OCI-LY7 (cell line): ENCODE measurements at regions not wholly inside any gene's neighbourhood (a gene's known extent, or its start where the extent isn't known, plus 50 kb on each side); places are given as distances from the start of the nearest gene placed in this dataset.

Source experiments
- BruUV-seq: library from RNA; stranded (reverse); fragments of 400-500 nt; replicated peaks from 2 replicates; lab custom pipeline; 2021; lab: Mats Ljungman, UMichigan
- CTCF ChIA-PET: fragments of 300-600 bp; sonication (Branson Sonifier 250); formaldehyde crosslinking; loops from one replicate; lab custom pipeline; 2022; ENCODE audit warnings: antibody characterized with exemption; ENCODE audit not compliant: unreplicated experiment; lab: Charles Lee
- POLR2A ChIA-PET: fragments of 300-600 bp; sonication (Branson Sonifier 250); formaldehyde crosslinking; loops from one replicate; lab custom pipeline; 2022; ENCODE audit warnings: antibody characterized with exemption; lab: Charles Lee
- DNase-seq: peaks from one replicate; pipeline ENCODE4 v3.0.0-alpha.2; 2015; ENCODE audit warnings: low spot score
- H2AFZ ChIP-seq: fragments of 200-600 bp; sonication (generic), shearing (Covaris generic); 2 replicates; pipeline ENCODE4 v1.6.1; 2014; ENCODE audit warnings: mild to moderate bottlenecking, antibody characterized with exemption, low read length, moderate library complexity
- H3K27ac ChIP-seq: fragments of 200-600 bp; sonication (generic); 2 replicates; pipeline ENCODE4 v1.5.1; 2014; ENCODE audit warnings: mixed run types, low read depth, mild to moderate bottlenecking, moderate library complexity, low read length, inconsistent platforms; ENCODE audit not compliant: poor library complexity, severe bottlenecking
- H3K36me3 ChIP-seq: fragments of 200-600 bp; sonication (generic); 2 replicates; pipeline ENCODE4 v1.6.1; 2014; ENCODE audit warnings: mild to moderate bottlenecking, antibody characterized with exemption, low read length, moderate library complexity, mixed read lengths; ENCODE audit not compliant: insufficient read depth
- H3K4me1 ChIP-seq: fragments of 200-600 bp; sonication (generic); 2 replicates; pipeline ENCODE4 v1.5.1; 2014; ENCODE audit warnings: mild to moderate bottlenecking, low read length; ENCODE audit not compliant: insufficient read depth, poor library complexity, severe bottlenecking
- H3K4me2 ChIP-seq: fragments of 200-600 bp; sonication (generic); 2 replicates; pipeline ENCODE4 v1.6.1; 2014; ENCODE audit warnings: mild to moderate bottlenecking, low read length
- H3K4me3 ChIP-seq: fragments of 200-600 bp; sonication (generic); 2 replicates; pipeline ENCODE4 v1.5.1; 2014; ENCODE audit warnings: mild to moderate bottlenecking, low read depth, low read length; ENCODE audit not compliant: poor library complexity, severe bottlenecking
- H3K79me2 ChIP-seq: fragments of 200-600 bp; sonication (generic); 2 replicates; pipeline ENCODE4 v1.6.1; 2016; ENCODE audit warnings: low read depth, mild to moderate bottlenecking, low read length, moderate library complexity, mixed read lengths; ENCODE audit not compliant: insufficient read depth
- H3K9me2 ChIP-seq: fragments of 200-600 bp; sonication (generic); 2 replicates; pipeline ENCODE4 v1.6.1; 2016; ENCODE audit warnings: mild to moderate bottlenecking, low read length, mixed read lengths; ENCODE audit not compliant: insufficient read depth
- H3K9me3 ChIP-seq: fragments of 200-600 bp; sonication (generic); 2 replicates; pipeline ENCODE4 v1.6.1; 2014; ENCODE audit warnings: mild to moderate bottlenecking, mixed run types, low read length, mixed read lengths
- H4K20me1 ChIP-seq: fragments of 200-600 bp; sonication (generic); 2 replicates; pipeline ENCODE4 v1.6.1; 2014; ENCODE audit warnings: mild to moderate bottlenecking, antibody characterized with exemption, low read length, moderate library complexity, mixed read lengths; ENCODE audit not compliant: insufficient read depth
- EZH2phosphoT487 ChIP-seq: fragments of 200-600 bp; sonication (generic); IDR thresholded peaks from 2 replicates; pipeline ENCODE4 v1.6.1; 2018; ENCODE audit warnings: low read depth, borderline replicate concordance, mild to moderate bottlenecking, mixed run types, antibody characterized with exemption, low read length, moderate library complexity, mixed read lengths
- intact Hi-C: fragments of 100-400 bp; cut with micrococcal nuclease; formaldehyde crosslinking; loops from one replicate; pipeline ENCODE4 v1.10.0; 2022; ENCODE audit not compliant: unreplicated experiment
- TF ChIP-seq, protein P1 (sequence below): fragments of 200-600 bp; sonication (generic); conservative IDR thresholded peaks from 2 replicates; pipeline ENCODE4 v1.5.1; 2014; ENCODE audit warnings: mild to moderate bottlenecking, antibody characterized with exemption, low read length, moderate library complexity, mixed read lengths

DNA sequence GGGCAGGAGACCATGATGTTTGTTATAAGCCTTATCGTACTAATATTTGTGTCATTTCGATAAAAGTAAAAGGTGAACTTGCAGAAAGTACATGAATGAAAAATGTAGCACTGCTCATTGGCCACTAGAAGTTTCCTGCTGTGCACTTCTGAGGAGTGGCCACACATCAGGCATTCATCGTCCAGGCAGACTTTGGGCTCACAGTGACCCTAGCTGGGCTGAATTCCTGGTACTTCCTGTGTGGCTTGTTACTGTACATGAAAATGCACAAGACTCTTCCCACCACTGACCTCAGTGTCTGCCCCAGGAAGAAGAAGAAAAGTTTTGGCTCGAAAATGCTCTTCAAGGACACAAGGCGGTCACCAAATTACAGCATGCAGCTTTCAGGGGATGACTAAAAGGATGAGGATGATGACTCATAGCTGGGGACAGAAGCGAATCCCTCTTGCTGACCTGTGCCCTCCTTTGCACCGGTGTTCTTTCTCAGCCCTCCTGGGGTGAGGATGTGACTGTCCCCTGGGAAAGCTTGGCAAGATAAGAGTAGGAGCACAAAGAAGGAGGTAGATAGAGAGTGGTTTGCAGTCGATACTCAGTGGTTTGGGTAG is 252.4 kb upstream of the KAZN start:
- H3K4me1 ChIP-seq = peaks cover 48% of the 10 kb centered on the region
- 0 out of 2 replicates have a peak overlapping the region, but pooled peaks have one; percentile 62 for H3K4me2 ChIP-seq
- H3K9me3 ChIP-seq = no peaks in the 10 kb centered on the region
- ChIA-PET CTCF (no interaction called here), POLR2A (interaction anchor here (0.5 to 0.8 kb wide), 2 partner anchors 14 to 95 kb away, joined by 3 read pairs; no protein-coding TSS in a partner anchor)
- no peaks in the 10 kb centered on the region; the same call in 1 of the 2 replicates for H3K36me3 ChIP-seq
- no peaks in the 10 kb centered on the region for H3K79me2 ChIP-seq
- peak overlapping the region; percentile 69; the same call in 1 of the 2 replicates for H2AFZ ChIP-seq
- H3K9me2 ChIP-seq = no peaks in the 10 kb centered on the region
- intact Hi-C loops = no loop called here
- no peak overlapping the region for H3K4me3 ChIP-seq
- H4K20me1 ChIP-seq = no peaks in the 10 kb centered on the region
- H3K27ac ChIP-seq = no peak overlapping the region
- no peak for TF ChIP-seq EZH2phosphoT487
- TF ChIP-seq, protein P1, sequence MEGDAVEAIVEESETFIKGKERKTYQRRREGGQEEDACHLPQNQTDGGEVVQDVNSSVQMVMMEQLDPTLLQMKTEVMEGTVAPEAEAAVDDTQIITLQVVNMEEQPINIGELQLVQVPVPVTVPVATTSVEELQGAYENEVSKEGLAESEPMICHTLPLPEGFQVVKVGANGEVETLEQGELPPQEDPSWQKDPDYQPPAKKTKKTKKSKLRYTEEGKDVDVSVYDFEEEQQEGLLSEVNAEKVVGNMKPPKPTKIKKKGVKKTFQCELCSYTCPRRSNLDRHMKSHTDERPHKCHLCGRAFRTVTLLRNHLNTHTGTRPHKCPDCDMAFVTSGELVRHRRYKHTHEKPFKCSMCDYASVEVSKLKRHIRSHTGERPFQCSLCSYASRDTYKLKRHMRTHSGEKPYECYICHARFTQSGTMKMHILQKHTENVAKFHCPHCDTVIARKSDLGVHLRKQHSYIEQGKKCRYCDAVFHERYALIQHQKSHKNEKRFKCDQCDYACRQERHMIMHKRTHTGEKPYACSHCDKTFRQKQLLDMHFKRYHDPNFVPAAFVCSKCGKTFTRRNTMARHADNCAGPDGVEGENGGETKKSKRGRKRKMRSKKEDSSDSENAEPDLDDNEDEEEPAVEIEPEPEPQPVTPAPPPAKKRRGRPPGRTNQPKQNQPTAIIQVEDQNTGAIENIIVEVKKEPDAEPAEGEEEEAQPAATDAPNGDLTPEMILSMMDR = no peak
- no TSS peak for BruUV-seq
- DNase-seq = no peak

DNA sequence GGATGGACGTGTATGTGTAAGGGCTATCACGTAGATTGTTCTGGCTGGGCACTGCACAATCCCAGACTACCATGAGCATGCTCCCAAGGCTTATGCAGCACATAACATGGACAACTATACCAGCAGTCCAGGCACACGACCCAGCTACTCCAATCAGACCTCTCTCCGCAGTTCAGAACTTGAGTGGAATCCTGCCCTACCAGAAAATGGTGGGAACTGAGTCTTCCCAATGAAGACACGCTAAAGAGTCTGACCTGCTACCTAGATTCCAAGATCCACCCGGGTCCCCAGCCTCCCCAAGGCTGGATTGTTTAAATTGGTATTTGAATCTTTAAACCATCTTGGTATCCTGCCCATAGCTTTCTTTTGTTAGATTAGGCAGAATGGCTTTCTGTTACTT is 251.3 kb upstream of the KAZN start:
- TF ChIP-seq, protein P1 = no peak
- TF ChIP-seq EZH2phosphoT487 = no peak
- Histone ChIP-seq H3K79me2 (no peaks in the 10 kb centered on the region), H3K4me1 (peaks cover 39% of the 10 kb centered on the region), H3K9me3 (peaks cover 8% of the 10 kb centered on the region; the same call in 1 of the 2 replicates), H3K36me3 (no peaks in the 10 kb centered on the region; the same call in 1 of the 2 replicates), H3K4me3 (no peak overlapping the region), H4K20me1 (no peaks in the 10 kb centered on the region), H3K27ac (no peak overlapping the region), H3K4me2 (no peak overlapping the region), H3K9me2 (no peaks in the 10 kb centered on the region), H2AFZ (no peak overlapping the region)
- ChIA-PET CTCF (no interaction called here), POLR2A (interaction anchor here (1.3 kb wide), 1 partner anchor 89 kb away, joined by 4 read pairs; no protein-coding TSS in a partner anchor)
- no peak for DNase-seq
- intact Hi-C loops = no loop called here
- no TSS peak for BruUV-seq

DNA sequence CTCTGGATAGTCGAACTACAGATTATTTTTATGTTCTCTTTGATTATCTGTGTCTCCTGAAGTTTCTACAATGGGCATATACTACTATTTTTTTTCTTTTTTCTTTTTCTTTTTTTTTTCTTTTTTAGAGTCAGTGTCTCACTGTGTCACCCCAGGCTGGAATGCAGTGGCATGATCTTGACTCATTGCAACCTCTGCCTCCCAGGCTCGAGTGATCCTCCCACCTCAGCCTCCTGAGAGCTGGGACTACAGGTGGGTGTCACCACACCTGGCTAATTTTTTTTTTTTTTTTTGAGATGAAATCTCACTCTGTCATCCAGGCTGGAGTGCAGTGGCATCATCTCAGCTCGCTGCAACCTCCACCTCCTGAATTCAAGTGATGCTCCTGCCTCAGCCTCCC is 250.7 kb upstream of the KAZN start:
- H3K4me1 ChIP-seq = peaks cover 34% of the 10 kb centered on the region
- H3K27ac ChIP-seq = no peak overlapping the region
- H3K36me3 ChIP-seq = no peaks in the 10 kb centered on the region; the same call in 1 of the 2 replicates
- H3K9me3 ChIP-seq = peaks cover 13% of the 10 kb centered on the region; the same call in 1 of the 2 replicates
- no peak overlapping the region for H3K4me3 ChIP-seq
- intact Hi-C loops = no loop called here
- no peaks in the 10 kb centered on the region for H4K20me1 ChIP-seq
- ChIA-PET POLR2A (interaction anchor here (1.3 kb wide), 1 partner anchor 90 kb away, joined by 4 read pairs; no protein-coding TSS in a partner anchor), CTCF (no interaction called here)
- TF ChIP-seq, protein P1 = no peak
- no peak for TF ChIP-seq EZH2phosphoT487
- no peak overlapping the region for H3K4me2 ChIP-seq
- BruUV-seq = no TSS peak
- no peaks in the 10 kb centered on the region for H3K9me2 ChIP-seq
- no peaks in the 10 kb centered on the region for H3K79me2 ChIP-seq
- no peak for DNase-seq
- no peak overlapping the region for H2AFZ ChIP-seq
